B cell (primary cell): ENCODE measurements at regions not wholly inside any gene's neighbourhood (a gene's known extent, or its start where the extent isn't known, plus 50 kb on each side); places are given as distances from the start of the nearest gene placed in this dataset.

Experiments
- CTCF ChIP-seq: fragments of 200-600 bp; IDR thresholded peaks from one replicate; pipeline ENCODE4 v1.8.0; 2022; ENCODE audit warnings: antibody characterized with exemption, mild to moderate bottlenecking
- EZH2 ChIP-seq: IDR thresholded peaks from 2 replicates; pipeline ENCODE4 v1.6.1; 2012; ENCODE audit warnings: borderline replicate concordance, low read depth, mild to moderate bottlenecking, moderate library complexity, low read length; ENCODE audit not compliant: insufficient read depth, poor library complexity, severe bottlenecking

- no peak for TF ChIP-seq CTCF
- TF ChIP-seq EZH2: no peak
Observed at GRCh38 chr15:93210995-93211394, 122.0 kb upstream of the RGMA start.
